Femur (tissue), 1 donor: ENCODE measurements at regions not wholly inside any gene's neighbourhood (a gene's known extent, or its start where the extent isn't known, plus 50 kb on each side); places are given as distances from the start of the nearest gene placed in this dataset.
A peak's percentile ranks its signal among the peaks of the same experiment; 100 is the strongest.
"Not testable (repeated sequence)": the region's sequence is repeated elsewhere in the genome, so short reads cannot be mapped to it uniquely, and the experiment has no call there.

Experiments used
- DNase-seq: peaks from one replicate; pipeline ENCODE4 v3.0.0-alpha.2; 2017

DNA sequence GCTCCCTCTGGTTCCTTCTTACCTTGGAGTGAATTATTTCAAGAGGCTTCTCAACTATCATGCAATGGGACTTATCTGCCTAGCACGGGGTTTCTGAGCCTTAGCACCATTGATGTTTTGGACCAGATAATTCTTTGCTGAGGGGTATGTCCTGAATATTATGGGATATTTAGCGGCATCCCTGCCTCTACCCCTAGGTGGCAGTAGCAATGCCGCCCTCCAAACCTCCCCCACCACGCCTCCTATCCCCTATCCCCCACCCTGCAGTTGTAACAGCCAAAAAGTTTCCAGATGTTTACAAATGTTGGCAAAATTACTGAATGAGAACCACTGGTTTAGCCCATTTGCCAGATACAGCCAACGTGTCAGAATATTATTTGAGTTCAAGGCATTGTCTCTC is 125.5 kb downstream of the POSTN start:
- DNase-seq: no peak

DNA sequence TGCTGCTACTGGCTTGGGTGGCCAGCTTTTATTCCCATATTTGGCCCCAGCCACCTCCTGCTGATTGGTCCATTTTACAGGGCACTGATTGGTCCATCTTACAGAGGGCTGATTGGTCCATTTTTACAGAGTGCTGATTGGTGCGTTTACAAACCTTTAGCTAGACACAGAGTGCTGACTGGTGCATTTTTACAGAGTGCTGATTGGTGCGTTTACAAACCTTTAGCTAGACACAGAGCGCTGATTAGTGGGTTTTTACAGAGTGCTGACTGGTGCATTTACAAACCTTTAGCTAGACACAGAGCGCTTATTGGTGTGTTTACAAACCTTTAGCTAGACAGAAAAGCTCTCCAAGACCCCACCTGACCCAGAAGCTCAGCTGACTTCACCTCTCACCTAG is 126.3 kb downstream of the POSTN start:
- DNase-seq: not testable (repeated sequence)

DNA sequence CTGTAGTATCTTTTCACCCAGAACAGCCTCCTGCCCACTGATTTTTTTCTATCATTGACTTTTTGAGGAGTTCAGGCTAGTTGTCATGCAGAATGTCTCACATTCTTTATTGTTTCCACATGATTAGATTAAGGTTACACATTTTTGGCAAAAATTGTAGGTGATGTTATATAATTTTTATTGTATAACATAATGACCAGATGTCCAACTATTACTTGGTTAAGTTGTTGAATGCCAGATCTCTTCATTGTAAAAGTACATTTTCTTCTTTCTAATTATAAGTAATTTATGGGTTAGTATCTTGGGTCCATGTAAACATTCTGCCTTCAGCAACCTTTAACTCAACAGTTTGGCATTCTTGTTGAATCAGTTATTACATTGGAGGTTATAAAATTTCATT is 138.4 kb downstream of the POSTN start:
- DNase-seq: no peak

DNA sequence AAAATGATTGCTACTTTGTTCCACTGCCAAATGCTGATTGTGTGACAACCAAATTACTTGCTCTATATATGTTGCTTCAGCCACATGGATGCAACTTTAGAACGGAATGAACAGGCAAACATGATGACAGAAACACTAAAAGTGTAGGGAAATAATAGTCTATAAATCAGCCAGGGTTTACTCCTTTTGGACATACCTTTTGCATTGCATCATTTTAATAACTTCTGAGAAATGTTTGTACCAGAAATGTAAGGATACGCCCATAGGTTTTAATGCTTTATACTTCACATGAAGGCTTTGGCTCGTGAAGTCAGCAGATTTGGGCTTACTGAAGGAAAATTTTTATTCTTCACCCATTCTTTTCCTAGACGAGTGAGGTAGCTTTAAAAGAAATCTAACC is 141.0 kb downstream of the POSTN start:
- DNase-seq: no peak

DNA sequence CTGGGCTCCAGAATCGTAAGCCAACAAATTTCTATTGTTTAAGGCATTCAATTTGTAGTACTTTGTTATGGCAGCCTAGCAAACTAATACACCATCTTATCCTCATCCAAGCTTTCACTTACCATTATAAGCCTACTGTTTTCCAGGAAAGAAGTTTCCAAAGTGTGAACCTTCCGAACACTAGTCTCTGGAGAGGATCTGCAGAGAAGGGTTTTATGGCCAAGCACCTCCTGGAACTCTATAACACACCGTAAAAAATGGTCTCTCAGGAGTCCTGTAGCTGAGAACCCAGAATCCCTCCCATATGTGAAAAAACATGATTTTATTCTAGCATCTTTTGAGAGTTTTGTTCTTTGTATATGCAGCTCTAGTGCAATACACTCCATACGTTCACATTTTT is 142.1 kb downstream of the POSTN start:
- peak; percentile 29 for DNase-seq

DNA sequence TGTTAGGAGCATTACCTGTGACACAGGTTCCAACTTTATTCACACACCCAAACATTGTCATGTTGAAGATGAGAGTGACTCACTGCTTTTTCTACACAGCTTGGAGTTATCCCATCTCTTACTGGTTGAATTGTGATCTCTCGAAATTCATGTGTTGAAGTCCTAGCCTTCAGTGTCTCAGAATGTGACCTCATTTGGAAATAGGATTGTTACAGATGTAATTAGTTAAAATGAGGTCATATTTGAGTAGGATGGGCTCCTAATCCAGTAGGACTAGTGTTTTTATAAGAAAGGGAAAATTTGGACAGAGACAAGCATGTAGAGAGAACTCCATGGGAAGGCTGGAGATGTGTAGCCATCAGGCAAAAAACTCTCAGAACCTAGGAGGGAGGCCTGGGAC is 142.5 kb downstream of the POSTN start:
- DNase-seq: no peak

DNA sequence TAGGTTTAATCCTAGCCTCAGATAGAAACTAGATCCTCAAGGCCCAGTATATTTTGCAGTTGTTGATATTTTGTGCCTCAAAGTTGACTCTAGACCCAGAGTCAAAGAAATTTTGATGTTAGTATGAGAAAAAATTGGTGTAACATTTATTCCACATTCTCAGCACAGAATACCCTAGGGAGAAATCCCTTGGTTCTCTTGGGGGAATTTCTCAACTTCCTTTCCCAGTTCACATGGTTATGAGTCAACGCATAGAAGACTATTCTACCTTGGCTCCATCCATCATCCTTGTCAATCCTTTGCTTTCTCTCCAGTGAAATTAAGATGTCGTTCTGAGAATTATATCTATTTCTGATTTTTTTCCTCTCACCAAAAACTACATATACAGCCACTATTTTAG is 145.3 kb downstream of the POSTN start:
- DNase-seq: no peak

DNA sequence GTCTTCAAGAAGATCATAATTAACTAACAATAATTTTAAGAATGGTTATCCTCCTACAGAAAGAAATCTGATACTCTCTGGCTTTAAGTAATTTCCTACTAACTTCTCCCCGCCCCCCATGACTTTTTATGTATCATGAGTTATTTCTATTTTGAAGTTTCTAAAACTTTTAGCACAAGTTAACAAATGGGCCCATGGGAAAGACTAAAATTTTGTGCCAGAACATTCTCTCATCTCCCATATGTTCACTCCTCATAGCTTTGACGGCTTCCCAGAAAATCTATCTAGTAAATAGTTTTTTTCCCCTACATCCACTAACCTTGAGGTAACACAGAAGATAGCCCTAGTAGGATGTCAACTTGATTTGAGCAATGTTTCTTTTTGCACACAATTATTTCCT is 148.3 kb downstream of the POSTN start:
- DNase-seq: no peak

DNA sequence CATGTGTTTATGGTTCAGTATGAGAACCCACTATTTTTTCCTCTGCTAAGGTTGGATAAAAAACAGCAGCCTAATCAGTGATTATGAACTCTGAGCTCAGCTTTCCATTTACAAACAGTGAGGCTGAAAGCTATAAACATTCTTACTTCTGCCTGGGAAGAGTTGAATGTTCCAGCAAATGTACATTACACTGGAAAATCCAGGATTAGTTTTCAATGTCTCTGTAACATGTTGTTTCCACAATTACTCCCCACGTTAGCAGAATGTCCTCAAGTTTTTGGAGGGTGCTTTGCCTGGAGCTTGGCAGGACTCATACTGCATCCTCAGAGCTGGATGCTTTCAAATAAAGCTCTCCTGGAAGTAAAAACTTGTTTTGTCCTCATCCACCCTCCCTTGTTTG is 150.4 kb downstream of the POSTN start:
- peak; percentile 57 for DNase-seq

DNA sequence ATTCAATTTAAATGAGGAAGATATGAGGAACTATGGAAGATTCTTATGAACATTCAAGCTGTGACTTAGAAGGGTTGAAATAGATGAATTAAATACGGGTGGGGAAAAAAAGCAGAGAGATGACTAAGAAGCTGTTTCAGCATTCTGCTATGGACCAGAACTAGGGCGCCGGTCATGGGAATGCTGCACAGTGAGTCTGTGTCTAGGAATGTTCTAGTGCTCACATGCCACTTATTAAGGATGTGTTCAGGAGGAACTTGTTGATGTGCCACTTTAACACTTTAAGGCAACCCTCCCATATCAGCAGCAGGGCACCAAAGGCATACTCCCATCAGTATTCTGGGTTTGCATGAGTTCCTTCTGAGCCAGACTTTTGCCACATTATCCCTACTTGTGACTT is 152.1 kb downstream of the POSTN start:
- DNase-seq: no peak

DNA sequence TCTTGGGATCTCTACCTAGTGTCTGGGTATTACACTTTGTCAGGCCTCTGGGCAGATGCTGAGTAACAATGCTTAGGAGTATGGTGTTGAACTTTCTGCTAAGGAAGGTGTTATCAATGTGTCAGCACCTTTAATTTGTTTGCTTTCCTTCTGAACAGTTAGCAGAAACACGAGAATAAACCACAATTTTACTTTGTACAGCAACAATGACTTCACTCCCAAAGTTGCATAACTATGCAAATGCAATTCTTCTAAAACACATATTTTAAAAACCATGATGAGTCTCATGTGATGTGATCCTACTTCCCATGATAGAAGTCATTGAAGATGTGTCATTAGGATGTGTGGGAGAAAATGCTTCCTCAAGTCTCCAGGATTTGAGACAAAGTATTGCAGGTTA is 155.0 kb downstream of the POSTN start:
- no peak for DNase-seq

DNA sequence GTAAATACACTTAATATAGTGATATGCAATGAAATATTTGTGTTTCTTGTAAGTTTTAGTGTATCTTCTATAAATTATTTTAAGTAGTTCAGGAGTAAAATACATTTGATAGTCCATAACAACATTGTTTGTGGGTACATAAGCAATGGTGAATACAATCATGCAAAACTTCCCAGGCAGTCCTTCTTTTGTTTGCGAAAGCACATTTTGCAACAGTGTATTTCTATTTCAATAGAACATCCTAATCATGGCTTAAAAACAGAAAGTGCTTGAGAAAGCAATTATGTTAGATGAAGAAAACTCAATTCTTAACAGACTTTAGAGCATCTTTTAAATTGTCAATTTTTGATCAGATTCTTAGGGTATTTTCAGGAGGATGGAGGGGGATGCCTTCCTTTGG is 155.6 kb downstream of the POSTN start:
- DNase-seq: no peak

DNA sequence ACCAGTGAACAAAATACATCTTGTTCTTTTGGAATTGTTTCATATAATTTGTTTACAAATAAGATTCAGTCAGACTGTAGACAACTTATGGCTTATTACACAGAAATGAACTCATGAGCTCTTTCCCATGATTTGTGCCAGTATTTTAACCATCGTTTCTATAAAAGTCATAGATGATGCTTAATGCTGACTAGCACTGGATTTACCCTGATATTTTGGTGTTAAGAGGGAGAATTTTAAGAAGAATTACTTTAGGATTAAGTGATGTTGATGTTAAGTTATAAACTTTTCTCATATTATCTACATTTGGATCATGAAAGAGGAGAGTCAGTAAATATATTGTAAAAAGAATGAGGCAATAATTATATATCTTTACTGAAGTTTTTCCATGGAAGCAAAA is 162.7 kb downstream of the POSTN start:
- DNase-seq: no peak

DNA sequence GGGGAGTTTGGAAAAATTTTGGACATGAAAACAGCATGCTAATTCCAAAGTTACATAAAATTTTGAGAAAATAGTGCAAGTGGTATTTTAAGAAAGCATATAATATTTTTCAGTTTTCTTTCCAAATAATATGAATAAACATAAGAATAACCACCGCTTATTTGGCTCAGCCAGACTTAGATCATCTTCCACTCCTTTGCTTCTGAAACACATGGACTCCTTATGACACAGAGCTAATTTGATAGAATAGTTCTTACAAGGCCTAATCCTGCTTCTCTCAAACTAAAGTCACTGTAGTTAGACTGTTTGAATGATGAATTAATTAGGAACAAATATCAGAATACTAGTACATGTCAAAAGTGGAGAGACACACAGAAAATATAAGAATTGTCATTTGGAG is 165.5 kb downstream of the POSTN start:
- no peak for DNase-seq

DNA sequence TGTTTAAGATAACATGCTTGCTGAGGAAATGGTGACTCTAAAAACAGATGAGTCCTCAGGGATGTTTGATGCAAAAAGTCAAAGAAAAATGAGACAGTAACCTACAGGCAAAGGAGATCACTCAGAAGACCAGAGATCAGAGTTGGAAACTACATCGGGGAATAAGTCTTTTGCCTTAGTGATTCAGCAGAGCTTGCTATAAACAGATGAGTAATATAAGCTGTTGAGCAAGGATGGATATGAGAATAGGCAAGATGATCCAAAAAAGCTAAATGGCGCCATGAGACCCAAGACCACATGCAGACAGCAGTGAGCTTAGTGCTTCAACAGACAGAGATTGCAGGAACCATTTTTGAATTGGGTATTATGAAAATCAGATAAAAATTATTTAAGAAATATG is 168.6 kb downstream of the POSTN start:
- DNase-seq: no peak

DNA sequence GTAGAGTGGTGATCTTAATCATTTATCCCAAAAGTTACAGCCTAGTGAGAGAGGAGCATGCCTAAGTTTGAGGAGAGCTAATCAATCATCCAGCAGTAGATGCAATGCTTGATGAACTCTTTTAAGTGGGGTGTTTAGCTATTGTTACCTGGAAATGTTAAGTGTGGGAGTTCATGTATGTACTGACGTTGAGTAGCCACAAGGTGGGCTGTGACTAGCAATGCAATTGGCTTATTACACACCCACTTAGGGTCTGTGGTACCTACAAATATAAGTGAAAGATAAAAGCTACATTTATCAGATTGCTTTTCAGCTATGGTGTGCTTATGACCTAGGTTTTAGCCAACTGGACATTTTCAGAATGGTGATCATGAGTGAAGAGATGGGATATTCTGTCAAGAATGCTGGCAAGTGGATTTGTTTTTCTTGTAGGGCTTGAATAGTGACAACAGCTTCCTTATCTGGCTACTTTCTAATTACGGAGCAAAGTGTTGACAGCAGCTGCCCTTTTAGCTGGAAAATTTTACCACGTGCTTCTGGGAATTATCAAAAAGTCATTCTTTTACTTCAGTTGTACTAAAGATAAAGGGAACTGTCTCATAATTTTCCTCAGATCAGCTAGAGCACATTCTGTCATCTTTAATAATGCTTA is 170.6 kb downstream of the POSTN start:
- no peak for DNase-seq

DNA sequence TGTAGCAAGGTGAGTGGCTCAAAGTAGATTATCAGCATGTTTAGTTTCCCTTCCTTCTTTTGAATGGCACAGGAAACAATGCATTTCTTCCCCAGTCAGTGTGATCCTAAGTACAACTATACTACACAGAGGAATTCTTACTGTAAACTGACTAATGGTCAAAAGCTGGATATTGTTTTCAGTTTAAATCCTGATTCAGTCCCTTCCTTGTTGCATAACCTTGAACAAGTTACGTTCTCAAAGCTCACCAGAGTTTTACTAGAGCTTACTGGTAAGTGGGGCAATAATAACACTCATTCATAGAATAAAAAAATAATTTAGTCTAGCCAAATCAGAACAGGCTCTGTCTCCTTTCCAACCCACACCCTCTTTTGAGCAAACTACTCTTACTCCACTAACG is 180.1 kb downstream of the POSTN start:
- DNase-seq: no peak

DNA sequence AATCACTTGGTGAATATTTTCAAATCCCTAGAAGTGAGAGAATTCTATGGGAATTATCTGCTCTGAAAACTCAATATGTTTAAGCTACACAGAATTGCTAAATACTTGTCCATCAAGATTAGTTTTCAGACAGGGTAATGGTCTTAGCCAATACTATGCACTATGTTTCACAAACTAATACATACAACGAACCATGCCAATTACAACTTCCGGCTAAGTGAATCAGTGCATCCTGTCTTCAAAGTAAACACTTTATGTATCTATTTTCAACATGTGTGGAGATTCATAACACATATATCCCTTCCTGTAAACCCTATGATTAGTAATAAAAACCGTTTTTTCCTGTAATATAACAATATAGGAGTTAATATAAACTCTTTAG is 181.5 kb downstream of the POSTN start:
- no peak for DNase-seq

DNA sequence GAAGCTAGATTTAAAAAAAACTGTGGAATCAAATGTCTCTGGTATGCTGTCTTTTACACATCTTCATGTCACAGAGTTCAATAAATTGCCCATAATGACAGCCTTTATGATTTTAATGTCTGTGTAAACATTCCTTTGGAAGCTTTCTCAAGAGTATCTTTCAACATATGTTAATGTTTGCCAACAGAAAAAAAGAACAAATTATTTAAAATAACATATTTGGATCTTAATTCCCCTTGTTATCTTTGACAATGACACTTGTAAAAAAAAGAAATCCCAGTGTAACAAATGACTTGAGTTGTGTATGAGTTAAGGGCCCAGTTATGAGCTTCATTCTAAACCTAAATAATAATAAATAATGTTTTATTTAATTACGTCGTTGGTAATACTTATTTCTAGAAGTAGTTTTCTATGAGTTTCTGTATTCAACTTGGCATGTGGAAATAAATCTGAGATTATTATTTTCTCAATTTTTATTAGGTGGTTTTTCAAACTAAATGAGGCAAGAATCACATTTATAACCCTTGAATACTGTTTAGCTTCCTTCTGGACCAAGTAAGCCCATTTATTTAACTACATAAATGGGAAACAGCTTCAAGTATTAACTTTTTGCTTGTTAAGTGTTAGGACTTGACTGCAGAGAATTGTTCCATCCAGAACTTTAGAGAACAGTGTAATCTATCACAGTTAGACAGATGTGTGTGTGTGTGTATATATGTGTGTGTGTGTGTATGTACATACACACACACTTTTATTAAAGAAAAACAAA is 182.1 kb downstream of the POSTN start:
- no peak for DNase-seq

DNA sequence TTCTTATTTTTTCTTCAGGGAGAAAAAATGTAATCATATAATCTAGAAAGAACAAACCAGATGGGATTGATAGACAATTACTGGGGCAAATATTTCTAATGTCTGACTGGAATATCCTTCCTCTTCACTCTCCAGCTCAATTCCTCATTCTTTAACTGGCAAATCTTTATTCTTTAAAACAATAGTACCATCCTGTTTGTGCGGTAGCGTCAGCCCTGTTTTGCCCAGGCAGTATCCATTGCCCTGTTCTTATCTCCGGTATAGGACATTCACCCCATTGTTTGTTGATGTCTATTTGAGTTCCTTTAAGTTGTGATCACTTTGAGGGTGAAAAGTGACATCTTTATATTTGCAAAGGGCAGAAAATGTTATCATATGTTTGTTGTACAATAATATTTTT is 185.4 kb downstream of the POSTN start:
- no peak for DNase-seq

DNA sequence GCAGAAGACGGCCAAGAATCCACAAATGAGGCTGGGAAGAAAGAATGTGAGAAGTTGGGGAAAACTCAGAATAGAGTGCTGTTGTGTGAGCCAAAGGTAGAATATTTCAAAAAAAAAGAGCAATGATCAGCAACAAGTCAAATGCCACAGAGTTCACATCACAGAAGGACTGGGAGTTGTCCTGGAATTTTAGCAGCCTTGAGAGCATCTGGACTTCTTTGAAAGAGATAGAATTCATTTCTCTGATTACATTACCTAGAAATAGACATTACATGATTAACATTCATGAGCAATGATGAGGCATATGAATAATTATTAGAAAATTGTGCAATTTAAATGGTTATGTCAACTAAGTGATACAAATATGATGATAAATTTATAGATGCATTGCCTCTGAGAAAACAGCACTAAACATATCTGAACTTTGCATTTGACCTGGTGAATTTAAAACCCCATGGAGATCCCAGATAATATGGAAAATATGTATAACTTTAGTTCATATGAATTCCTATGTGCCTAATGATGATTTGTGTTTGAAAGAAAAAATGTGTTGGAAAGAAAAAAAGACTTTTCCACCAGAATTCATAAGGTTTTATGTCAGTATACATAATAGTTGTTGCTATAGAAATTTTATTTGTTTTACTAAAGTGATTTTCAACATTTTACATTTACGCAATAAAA is 186.2 kb downstream of the POSTN start:
- DNase-seq: peak; percentile 61

DNA sequence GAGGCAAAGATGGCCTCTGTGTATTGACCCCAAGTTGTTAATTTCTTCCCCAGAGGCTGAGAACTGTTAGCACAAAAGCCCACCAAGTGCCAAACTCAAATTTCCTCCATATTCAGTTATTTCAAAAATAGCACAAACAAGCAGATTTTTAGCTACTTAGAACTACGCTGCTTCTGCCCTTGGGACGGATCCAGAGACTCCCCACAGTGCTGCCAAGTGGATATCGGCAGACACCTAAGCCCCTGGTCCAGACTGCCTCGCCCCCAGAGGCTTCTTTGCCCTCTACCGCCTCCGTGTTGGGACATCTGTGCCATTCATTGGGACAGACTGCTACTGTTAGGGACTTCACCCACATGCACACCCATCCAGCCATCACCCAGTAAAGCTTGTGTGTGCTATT is 188.3 kb downstream of the POSTN start:
- DNase-seq: no peak

DNA sequence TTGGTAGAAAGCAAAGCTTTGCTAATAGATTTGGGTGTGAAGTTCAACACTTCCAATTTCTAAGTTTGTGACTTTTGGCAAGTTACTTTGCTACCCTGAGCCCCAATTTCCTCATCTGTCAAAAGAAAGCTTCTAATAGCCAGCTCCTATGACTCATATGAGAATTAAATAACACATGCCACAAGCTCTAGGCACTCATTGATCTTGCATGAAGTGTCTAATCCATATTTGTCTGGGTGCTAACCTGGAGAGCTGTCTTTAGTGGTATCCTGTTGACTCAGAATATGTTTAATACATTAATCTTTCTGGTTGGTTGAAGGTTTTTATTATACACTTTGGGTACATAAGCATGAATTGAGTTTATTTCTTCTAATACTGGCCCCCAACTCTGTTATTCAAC is 188.8 kb downstream of the POSTN start:
- DNase-seq: no peak

DNA sequence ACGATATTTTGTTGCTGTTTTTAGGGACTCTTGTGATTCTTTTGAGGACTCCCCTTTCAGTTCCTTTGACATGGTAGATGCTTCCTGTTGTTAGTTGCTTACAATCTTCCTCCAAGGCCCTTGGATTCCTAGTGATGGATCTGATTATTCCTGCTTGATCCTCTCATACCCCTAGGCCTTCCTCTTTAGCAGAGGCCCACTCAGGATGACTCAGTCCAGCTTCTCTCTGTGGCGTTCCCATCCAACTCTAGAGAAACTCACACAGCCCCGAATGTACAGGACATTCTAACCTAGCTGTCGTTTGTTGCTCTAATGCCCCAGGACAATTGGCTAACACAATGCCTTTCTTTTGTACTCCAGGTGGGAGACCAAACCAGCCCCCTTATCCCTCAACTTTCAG is 191.4 kb downstream of the POSTN start:
- DNase-seq: no peak
